H1 (cell line): ENCODE measurements at regions not wholly inside any gene's neighbourhood (a gene's known extent, or its start where the extent isn't known, plus 50 kb on each side); places are given as distances from the start of the nearest gene placed in this dataset.

Source experiments
- CHD2 ChIP-seq: IDR thresholded peaks from 2 replicates; pipeline ENCODE4 v1.6.1; 2012; ENCODE audit warnings: low read length, improper control_type of control experiment
- CTCF ChIP-seq, 3 experiments: IDR thresholded peaks; 1 replicate in 2 of 3; 2 replicates in 1 of 3; pipeline versions ENCODE4 v1.5.1 to v1.6.1; 2011; ENCODE audit warnings: low read length in 3 of 3, mild to moderate bottlenecking in 3 of 3, inconsistent platforms in 2 of 3, low read depth in 1 of 3, moderate library complexity in 1 of 3; ENCODE audit not compliant: insufficient read depth in 1 of 3; ENCODE audit errors: control extremely low read depth in 1 of 3
- EP300 ChIP-seq, 2 experiments: IDR thresholded peaks; 1 replicate in 1 of 2; 2 replicates in 1 of 2; pipeline ENCODE4 v1.6.1; 2011 to 2012; ENCODE audit warnings: low read depth in 2 of 2, low read length in 2 of 2, mild to moderate bottlenecking in 2 of 2, borderline replicate concordance in 1 of 2, inconsistent platforms in 1 of 2, moderate library complexity in 1 of 2
- EZH2 ChIP-seq: fragments of 200-600 bp; sonication (generic); IDR thresholded peaks from 2 replicates; pipeline ENCODE4 v1.7.1; 2012; ENCODE audit warnings: low read depth, mild to moderate bottlenecking, moderate library complexity, low read length, inconsistent platforms; ENCODE audit not compliant: severe bottlenecking
- NRF1 ChIP-seq: IDR thresholded peaks from 2 replicates; pipeline ENCODE4 v1.6.1; 2011; ENCODE audit warnings: mild to moderate bottlenecking, low read depth, low read length, improper control_type of control experiment
- POLR2AphosphoS5 ChIP-seq: IDR thresholded peaks from 2 replicates; pipeline ENCODE4 v1.6.1; 2011; ENCODE audit warnings: low read depth, low read length
- RXRA ChIP-seq: IDR thresholded peaks from 2 replicates; pipeline ENCODE4 v1.6.1; 2011; ENCODE audit warnings: low read depth, mild to moderate bottlenecking, low read length, moderate library complexity; ENCODE audit not compliant: insufficient read depth
- SIRT6 ChIP-seq: IDR thresholded peaks from one replicate; pipeline ENCODE4 v1.7.1; 2012; ENCODE audit warnings: low read length, inconsistent platforms
- SP1 ChIP-seq: IDR thresholded peaks from 2 replicates; pipeline ENCODE4 v1.6.1; 2011; ENCODE audit warnings: low read depth, low read length
- TCF12 ChIP-seq: IDR thresholded peaks from 2 replicates; pipeline ENCODE4 v1.6.1; 2011; ENCODE audit warnings: low read depth, mild to moderate bottlenecking, low read length
- TEAD4 ChIP-seq: IDR thresholded peaks from 2 replicates; pipeline ENCODE4 v1.6.1; 2012; ENCODE audit warnings: low read depth, low read length, inconsistent platforms, mixed read lengths
- TF ChIP-seq, protein P1 (sequence below): IDR thresholded peaks from 2 replicates; pipeline ENCODE4 v1.6.1; 2012; ENCODE audit warnings: inconsistent platforms

DNA sequence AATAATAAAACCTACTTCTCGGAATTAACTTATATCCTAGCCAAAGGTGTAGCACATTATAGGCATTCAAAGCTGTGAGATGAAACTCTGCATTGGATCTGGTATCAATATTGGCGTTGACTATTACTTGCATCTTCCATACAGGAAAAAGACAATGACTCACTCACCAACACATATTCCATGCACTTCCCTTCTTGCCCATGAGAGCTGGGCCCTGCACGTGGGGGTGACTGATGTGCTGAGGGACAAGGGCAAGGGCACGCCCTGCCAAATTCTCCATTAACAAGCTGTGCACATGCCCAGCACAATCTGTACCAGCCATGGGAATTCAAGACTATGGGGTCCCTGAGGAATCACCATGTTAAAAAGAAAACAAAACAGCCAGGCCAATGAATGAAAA lies 188.1 kb upstream of the PDE1C start:
- TF ChIP-seq CTCF (IDR thresholded peaks at IDR 0.05; ENCODE audit: control extremely low read depth in 1 of 3, insufficient read depth in 1 of 3, low read depth in 1 of 3, low read length in 3 of 3) (no peak), NRF1 (no peak), EZH2 (no peak), CHD2 (no peak), SIRT6 (no peak), EP300 (IDR thresholded peaks at IDR 0.05; ENCODE audit: borderline replicate concordance in 1 of 2, low read depth in 2 of 2, low read length in 2 of 2) (no peak), TEAD4 (no peak), SP1 (no peak), POLR2AphosphoS5 (no peak), TCF12 (no peak), RXRA (no peak)
- TF ChIP-seq, protein P1, sequence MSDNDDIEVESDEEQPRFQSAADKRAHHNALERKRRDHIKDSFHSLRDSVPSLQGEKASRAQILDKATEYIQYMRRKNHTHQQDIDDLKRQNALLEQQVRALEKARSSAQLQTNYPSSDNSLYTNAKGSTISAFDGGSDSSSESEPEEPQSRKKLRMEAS: no peak
